ENCODE measurements at regions not wholly inside any gene's neighbourhood (a gene's known extent, or its start where the extent isn't known, plus 50 kb on each side); places are given as distances from the start of the nearest gene placed in this dataset.

- WGBS, 2 donors, result 88 to 91% methylated on average over 2 of the region's 2 CpGs
- H3K9ac ChIP-seq (ENCODE audit: insufficient read depth in 1 of 2, low read length in 2 of 2), result no peak overlapping the region
- peaks cover 0 to 7% (median 0%) of the 10 kb centered on the region in 4 donors for H3K9me3 ChIP-seq (ENCODE audit: control insufficient read depth in 4 of 4, insufficient read depth in 3 of 4, low read length in 3 of 4)
- no peaks in the 10 kb centered on the region for H3K4me1 ChIP-seq (ENCODE audit: control insufficient read depth in 5 of 5, insufficient read depth in 5 of 5, low read length in 5 of 5)
- no peaks in the 10 kb centered on the region for H3K27me3 ChIP-seq (ENCODE audit: control insufficient read depth in 3 of 3, insufficient read depth in 3 of 3, low read length in 2 of 3)
- DNase-seq (no peak), ATAC-seq (ENCODE audit: insufficient read depth, low FRiP score) (no peak)
- no peaks in the 10 kb centered on the region for H3K36me3 ChIP-seq (ENCODE audit: control insufficient read depth in 4 of 4, insufficient read depth in 4 of 4, low read length in 4 of 4)
- no peak for TF ChIP-seq CTCF (IDR thresholded peaks at IDR 0.05; ENCODE audit: control extremely low read depth, extremely low read depth)
- no peak overlapping the region for H3K4me3 ChIP-seq
- H3K27ac ChIP-seq (ENCODE audit: low read depth in 1 of 2, low read length in 1 of 2), result no peak overlapping the region
Measured at GRCh38 chr7:125112850-125113249, 183.2 kb upstream of the POT1 start.

- DNase-seq (no peak), ATAC-seq (ENCODE audit: insufficient read depth, low FRiP score) (no peak)
- no peaks in the 10 kb centered on the region for H3K36me3 ChIP-seq (ENCODE audit: control insufficient read depth in 4 of 4, insufficient read depth in 4 of 4, low read length in 4 of 4)
- WGBS, 2 donors, result 34 to 69% methylated on average over 2 of the region's 2 CpGs
- no peaks in the 10 kb centered on the region for H3K4me1 ChIP-seq (ENCODE audit: control insufficient read depth in 5 of 5, insufficient read depth in 5 of 5, low read length in 5 of 5)
- no peaks in the 10 kb centered on the region for H3K9me3 ChIP-seq (ENCODE audit: control insufficient read depth in 4 of 4, insufficient read depth in 3 of 4, low read length in 3 of 4)
- no peaks in the 10 kb centered on the region for H3K27me3 ChIP-seq (ENCODE audit: control insufficient read depth in 3 of 3, insufficient read depth in 3 of 3, low read length in 2 of 3)
- H3K4me3 ChIP-seq, result no peak overlapping the region
- no peak for TF ChIP-seq CTCF (IDR thresholded peaks at IDR 0.05; ENCODE audit: control extremely low read depth, extremely low read depth)
- H3K9ac ChIP-seq (ENCODE audit: insufficient read depth in 1 of 2, low read length in 2 of 2), result no peak overlapping the region
- no peak overlapping the region for H3K27ac ChIP-seq (ENCODE audit: low read depth in 1 of 2, low read length in 1 of 2)
Measured at GRCh38 chr7:125099519-125099918, 169.9 kb upstream of the POT1 start.

GRCh38 chr7:125098377-125098970 is 168.8 kb upstream of the POT1 start:
- Histone ChIP-seq H3K9me3 (ENCODE audit: control insufficient read depth in 4 of 4, insufficient read depth in 3 of 4, low read length in 3 of 4) (no peaks in the 10 kb centered on the region), H3K9ac (ENCODE audit: insufficient read depth in 1 of 2, low read length in 2 of 2) (no peak overlapping the region), H3K4me3 (no peak overlapping the region), H3K4me1 (ENCODE audit: control insufficient read depth in 5 of 5, insufficient read depth in 5 of 5, low read length in 5 of 5) (no peaks in the 10 kb centered on the region), H3K27me3 (ENCODE audit: control insufficient read depth in 3 of 3, insufficient read depth in 3 of 3, low read length in 2 of 3) (no peaks in the 10 kb centered on the region), H3K27ac (ENCODE audit: low read depth in 1 of 2, low read length in 1 of 2) (no peak overlapping the region), H3K36me3 (ENCODE audit: control insufficient read depth in 4 of 4, insufficient read depth in 4 of 4, low read length in 4 of 4) (no peaks in the 10 kb centered on the region)
- ATAC-seq (ENCODE audit: insufficient read depth, low FRiP score) (no peak), DNase-seq (no peak)
- no peak for TF ChIP-seq CTCF (IDR thresholded peaks at IDR 0.05; ENCODE audit: control extremely low read depth, extremely low read depth)
- WGBS, 2 donors, result 90 to 92% methylated on average over 1 of the region's 1 CpG

- Histone ChIP-seq H3K27me3 (ENCODE audit: control insufficient read depth in 3 of 3, insufficient read depth in 3 of 3, low read length in 2 of 3) (no peaks in the 10 kb centered on the region), H3K9ac (ENCODE audit: insufficient read depth in 1 of 2, low read length in 2 of 2) (no peak overlapping the region), H3K27ac (ENCODE audit: low read depth in 1 of 2, low read length in 1 of 2) (no peak overlapping the region), H3K4me3 (no peak overlapping the region), H3K9me3 (ENCODE audit: control insufficient read depth in 4 of 4, insufficient read depth in 3 of 4, low read length in 3 of 4) (no peaks in the 10 kb centered on the region), H3K36me3 (ENCODE audit: control insufficient read depth in 4 of 4, insufficient read depth in 4 of 4, low read length in 4 of 4) (no peaks in the 10 kb centered on the region), H3K4me1 (ENCODE audit: control insufficient read depth in 5 of 5, insufficient read depth in 5 of 5, low read length in 5 of 5) (no peaks in the 10 kb centered on the region)
- DNase-seq (no peak), ATAC-seq (ENCODE audit: insufficient read depth, low FRiP score) (no peak)
- no peak for TF ChIP-seq CTCF (IDR thresholded peaks at IDR 0.05; ENCODE audit: control extremely low read depth, extremely low read depth)
- WGBS, 2 donors, result 86 to 88% methylated on average over 3 of the region's 3 CpGs
Measured at GRCh38 chr7:125090596-125090995, 161.0 kb upstream of the POT1 start.

All from lung (tissue), 11 donors.